HG03060 (cell line): ENCODE measurements at regions not wholly inside any gene's neighbourhood (a gene's known extent, or its start where the extent isn't known, plus 50 kb on each side); places are given as distances from the start of the nearest gene placed in this dataset.

ENCODE experiments used
- ATAC-seq: cut with Tn5 transposase; IDR thresholded peaks from one replicate; pipeline ENCODE4 v1.9.1; 2021; ENCODE audit warnings: low read depth, moderate number of reproducible peaks; ENCODE audit not compliant: unreplicated experiment

GRCh38 chr4:137343221-137343620 is 189.1 kb downstream of the PCDH18 start:
- ATAC-seq: no peak

GRCh38 chr4:137333031-137333430 is 199.3 kb downstream of the PCDH18 start:
- ATAC-seq: no peak

- ATAC-seq: no peak
These were observed 220.0 kb downstream of the PCDH18 start for GRCh38 chr4:137312257-137312656.

GRCh38 chr4:137310593-137311490 is 221.5 kb downstream of the PCDH18 start:
- no peak for ATAC-seq

GRCh38 chr4:137310166-137310565 is 222.1 kb downstream of the PCDH18 start:
- no peak for ATAC-seq

GRCh38 chr4:137309424-137309823 is 222.9 kb downstream of the PCDH18 start:
- no peak for ATAC-seq

- no peak for ATAC-seq
These were observed 224.5 kb downstream of the PCDH18 start for GRCh38 chr4:137307806-137308205.

- no peak for ATAC-seq
These were observed 231.5 kb downstream of the PCDH18 start for GRCh38 chr4:137300776-137301175.

GRCh38 chr4:137299281-137299680 is 233.0 kb downstream of the PCDH18 start:
- no peak for ATAC-seq

- no peak for ATAC-seq
These were observed 239.0 kb downstream of the PCDH18 start for GRCh38 chr4:137293281-137293680.

GRCh38 chr4:137283737-137284136 is 248.6 kb downstream of the PCDH18 start:
- no peak for ATAC-seq

- ATAC-seq: no peak
These were observed 253.9 kb downstream of the PCDH18 start for GRCh38 chr4:137278431-137278830.

- no peak for ATAC-seq
These were observed 257.9 kb downstream of the PCDH18 start for GRCh38 chr4:137274404-137274803.

- ATAC-seq: no peak
These were observed 265.3 kb downstream of the PCDH18 start for GRCh38 chr4:137267024-137267423.

- ATAC-seq: no peak
These were observed 265.8 kb downstream of the PCDH18 start for GRCh38 chr4:137266511-137266910.

GRCh38 chr4:137263206-137263605 is 269.1 kb downstream of the PCDH18 start:
- ATAC-seq: no peak

GRCh38 chr4:137253949-137254348 is 278.3 kb downstream of the PCDH18 start:
- ATAC-seq: no peak

GRCh38 chr4:137249112-137249511 is 283.2 kb downstream of the PCDH18 start:
- no peak for ATAC-seq

- no peak for ATAC-seq
These were observed 293.7 kb downstream of the PCDH18 start for GRCh38 chr4:137238456-137239162.

- no peak for ATAC-seq
These were observed 305.4 kb downstream of the PCDH18 start for GRCh38 chr4:137226900-137227299.

GRCh38 chr4:137226221-137226620 is 306.1 kb downstream of the PCDH18 start:
- ATAC-seq: no peak
